HG03103 (cell line): ENCODE measurements at regions not wholly inside any gene's neighbourhood (a gene's known extent, or its start where the extent isn't known, plus 50 kb on each side); places are given as distances from the start of the nearest gene placed in this dataset.

Experiments
- ATAC-seq: cut with Tn5 transposase; IDR thresholded peaks from one replicate; pipeline ENCODE4 v1.9.1; 2021; ENCODE audit warnings: low read depth; ENCODE audit not compliant: unreplicated experiment

DNA sequence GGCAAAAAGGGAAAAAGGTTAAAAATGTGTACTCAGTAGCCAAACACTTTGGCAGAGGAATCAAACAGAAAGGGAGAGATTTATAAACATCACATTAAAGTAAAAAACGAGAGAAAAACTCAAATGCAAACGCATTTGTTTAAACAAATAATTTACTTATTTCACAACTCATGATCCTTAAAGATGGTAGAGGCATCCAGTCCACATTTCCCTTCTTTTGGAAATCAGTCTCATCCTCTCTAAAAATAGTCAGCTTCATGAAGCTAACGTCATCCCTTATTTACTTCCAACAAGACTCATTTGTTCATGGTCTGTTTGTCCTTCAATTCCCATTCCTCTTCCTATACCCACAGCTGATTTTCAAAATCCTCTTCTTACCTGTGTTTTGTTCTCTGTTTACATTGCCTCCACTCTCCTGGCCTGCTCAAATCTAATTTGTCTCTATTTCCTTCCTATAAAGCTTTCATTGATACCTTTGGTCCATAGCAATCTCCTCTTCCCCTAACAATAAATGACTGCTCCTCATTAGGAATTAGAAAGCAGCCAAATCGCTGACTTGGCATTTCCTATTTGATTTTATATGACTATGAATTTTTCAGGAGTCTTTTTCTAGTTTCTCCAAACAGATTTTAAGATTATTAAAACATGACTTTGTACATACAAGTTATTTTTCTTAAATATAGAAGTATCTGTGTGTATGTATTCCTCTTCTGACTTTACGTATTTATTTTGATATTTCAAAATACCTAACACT, 805.3 kb downstream of the TLE1 start:
- no peak for ATAC-seq

DNA sequence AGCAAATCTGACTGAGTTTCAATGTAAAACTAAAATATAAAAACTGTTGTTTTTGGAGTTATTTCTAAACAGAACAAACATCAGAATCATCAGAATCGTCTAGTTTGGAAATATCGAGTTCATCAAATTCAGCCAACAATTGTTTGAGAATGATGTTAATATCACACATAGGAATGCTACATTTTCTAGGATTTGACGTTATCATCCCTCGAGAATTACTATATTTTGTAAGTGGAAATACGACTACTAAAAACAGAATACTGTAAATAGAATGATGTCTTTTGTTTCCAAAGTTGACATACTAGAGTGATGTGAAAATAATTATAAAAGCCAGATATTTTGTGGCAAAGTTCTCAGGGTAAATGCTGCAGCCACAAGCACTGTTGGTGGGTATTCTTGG, 805.9 kb downstream of the TLE1 start:
- no peak for ATAC-seq

DNA sequence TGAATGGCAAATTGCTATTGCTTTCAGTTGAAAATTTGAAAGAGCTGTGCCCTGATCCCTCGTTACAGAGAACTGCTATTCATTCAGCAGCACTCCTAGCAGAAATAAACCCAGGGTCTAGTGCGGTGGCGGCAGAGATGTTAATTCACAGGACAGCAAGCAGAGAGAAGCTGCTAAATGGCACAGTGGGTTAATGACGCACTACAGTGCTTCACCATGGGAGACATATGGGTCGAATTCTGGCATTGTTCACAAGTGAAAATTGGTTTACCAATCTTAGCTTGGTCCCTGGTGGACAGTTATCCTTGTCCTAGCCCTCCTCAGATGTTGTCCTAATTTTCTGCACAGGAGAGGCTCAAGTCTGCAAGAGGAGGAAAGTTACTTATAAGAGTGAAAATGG, 807.4 kb downstream of the TLE1 start:
- no peak for ATAC-seq

DNA sequence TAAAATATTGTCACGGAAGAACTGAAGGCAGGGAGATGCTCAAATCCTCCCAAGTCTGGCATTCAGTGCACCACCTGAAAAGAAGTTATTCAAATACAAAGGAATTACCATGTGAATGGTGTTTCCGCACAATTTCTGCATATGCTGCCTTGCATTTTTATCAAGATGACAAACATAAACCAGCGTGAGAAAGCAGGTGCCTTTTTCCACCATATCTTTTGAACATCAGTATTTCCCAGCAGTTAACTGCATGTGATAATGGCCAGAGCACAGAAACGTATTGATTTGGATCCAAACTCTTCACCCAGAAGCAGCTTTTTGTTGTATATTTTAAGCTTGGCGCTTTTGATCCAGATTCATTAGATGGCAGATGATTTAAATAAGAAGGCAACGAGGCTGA, 808.0 kb downstream of the TLE1 start:
- no peak for ATAC-seq

DNA sequence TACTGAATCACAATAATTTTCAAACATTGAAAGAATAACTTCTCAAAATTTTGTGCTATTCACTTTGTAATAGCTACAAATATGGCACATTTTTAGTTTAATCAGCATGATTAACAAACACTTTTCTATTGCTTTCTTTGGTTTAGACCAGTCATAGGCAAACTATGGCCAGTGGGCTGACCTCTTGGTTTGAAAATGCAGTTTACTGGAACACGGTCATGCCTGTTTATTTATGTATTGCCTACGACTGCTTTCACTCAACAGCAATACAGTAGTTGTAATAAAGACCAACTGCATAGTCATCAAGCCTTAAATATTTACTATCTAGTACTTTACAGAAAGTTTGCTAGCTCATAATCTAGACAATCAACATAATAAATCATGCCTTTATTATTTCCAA, 810.8 kb downstream of the TLE1 start:
- ATAC-seq = no peak

DNA sequence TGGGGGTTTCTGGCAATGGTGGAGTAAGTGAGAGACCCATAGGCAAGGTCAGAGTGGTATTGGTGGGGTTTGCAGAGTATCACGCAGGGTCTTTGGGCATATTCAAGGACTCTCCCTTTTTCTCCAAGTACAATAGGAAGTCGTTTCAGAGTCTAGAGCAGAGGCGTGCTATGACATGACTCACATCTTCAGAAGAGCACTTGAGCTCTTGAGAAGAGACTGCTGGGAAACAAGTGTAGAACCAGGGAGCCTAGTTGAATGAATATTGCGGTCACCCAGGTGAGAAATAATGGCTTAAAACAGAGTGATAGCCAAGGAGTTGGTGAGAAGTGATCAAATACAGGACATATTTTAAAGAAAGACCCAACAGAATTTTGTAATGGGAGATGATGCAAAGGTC, 813.4 kb downstream of the TLE1 start:
- ATAC-seq = no peak

DNA sequence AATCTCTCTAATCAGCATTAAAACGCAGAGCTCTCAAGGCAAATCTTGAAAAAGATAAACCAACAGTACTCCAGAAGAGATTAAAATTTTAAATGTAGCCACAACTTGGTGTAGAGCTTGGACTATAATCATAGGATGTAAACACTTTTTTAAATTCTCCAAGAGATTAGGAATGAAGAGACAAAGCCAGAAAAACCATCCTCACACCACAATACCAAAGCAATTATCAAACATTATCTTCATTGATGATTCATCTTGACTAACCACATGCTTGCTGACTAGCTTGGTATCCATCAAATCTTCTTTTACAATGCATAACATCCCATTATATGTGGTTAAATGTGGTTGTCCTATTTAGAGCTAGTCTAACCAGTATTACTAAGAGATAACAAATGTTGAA, 815.1 kb downstream of the TLE1 start:
- ATAC-seq = no peak

DNA sequence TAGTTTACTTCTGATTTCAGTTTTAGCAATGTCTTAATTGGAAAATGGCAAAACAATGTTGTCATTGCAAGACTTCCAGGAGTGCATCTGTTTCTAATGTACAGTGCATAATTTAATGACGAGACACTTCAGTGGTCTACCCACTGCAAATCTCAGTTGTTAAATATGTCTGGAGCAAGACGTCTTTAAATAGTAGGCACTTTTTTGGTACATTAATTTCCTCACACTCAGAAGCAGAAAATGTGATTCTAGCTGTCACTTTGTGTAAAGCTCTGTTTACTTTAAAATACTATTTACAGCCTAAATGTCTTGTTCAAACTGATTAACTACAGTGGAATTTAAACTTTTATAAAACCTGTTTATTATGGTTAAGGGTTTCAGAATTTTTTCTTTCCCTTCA, 815.5 kb downstream of the TLE1 start:
- ATAC-seq = no peak

DNA sequence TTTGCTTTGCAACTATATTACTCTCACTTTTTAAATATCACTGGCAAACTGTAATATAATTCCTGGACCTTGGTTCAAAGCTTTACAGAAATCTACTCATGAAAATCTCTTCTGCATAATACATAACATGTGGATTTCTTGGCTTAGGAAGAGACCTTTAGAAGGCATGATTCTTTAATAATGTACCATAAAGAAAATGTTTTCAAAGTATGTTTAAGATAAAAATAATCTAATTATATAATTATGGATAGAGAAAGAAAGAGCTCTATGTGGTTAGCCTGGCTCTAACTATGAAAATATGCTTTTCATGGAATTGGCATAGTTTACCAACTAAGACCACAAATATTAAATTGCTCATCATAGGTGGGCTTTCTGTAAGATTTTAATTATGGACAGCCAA, 817.8 kb downstream of the TLE1 start:
- no peak for ATAC-seq

DNA sequence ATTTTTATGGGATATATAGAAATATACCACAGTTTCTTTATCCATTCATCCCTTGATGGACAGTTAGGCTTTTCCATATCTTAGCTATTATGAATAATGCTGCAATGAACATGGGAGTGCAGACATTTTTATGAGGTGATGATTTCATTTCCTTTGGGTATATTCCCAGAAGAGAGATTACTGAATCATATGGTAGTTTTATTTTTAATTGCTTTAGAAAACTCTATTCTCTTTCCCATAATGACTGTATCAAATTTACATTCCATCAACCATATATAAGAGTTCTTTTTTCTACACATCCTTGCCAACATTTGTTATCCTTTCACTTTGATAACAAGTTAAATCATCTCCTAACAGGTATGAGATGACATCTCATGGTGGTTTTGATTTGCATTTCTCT, 821.6 kb downstream of the TLE1 start:
- no peak for ATAC-seq

DNA sequence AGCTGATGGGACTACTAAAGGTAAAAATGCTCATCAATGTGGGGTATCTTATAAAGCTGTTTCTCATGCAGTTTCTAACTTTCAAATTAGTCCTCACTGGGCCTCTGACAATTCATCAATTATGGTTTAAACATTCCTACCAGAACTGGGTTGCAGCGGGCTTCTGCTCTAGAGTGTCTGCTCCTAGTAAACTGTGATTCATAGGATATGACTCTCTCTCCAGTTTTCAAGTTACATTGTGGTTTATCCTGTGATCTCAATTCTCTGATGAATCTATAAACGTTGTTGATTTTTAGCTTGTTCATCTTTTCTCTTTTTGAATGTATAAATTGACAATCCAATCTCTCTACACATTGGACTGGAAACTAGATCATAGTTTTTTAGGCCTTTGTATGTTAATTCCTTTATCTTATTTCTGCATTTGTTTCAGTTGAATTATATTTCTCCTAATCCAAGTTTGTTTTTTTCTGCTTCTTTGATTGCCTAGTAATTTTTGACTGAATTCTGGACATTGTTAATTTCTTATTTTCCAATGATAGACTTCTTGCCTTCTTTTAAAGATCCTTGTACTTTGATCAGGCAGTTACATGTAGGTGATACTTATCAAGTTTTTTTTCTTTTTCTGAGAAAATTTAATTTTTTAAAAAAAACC, 822.6 kb downstream of the TLE1 start:
- ATAC-seq = no peak

DNA sequence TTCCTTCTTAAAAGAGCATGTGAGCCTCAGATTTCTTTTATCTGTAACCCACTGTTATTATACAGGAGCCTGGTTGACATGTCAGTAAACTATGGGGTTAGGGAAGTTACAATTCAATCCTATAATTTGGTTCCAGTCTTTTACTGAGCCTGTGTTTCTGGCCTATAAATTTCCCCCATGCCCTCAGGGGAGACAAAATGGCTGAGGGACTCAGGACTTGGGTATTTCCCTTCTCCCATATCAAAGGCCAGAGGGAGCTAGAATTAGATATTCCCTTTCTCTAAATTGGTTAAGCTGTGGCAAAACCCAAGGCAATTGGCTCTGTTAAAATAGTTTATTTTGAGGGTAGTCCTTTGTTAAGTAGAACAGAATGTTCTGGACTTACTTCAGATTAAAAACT, 823.2 kb downstream of the TLE1 start:
- no peak for ATAC-seq

DNA sequence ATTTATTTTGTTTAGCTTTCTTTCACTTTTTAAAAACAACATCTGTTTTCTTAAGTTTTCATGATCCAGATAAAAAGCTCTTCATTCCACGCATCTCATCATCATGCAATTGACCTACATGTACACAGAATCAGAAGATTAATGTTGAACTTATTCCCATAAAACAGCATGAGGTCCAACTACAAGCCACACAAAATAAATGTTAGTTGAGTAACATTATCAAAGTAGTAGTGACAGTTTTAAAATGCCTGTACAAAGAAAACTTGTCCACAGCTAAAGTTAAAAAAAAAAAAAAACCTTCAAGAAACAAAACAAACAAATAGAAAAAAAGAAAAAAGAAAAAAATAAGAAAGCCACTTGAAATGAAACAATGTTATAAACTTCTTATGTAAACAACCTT, 846.3 kb downstream of the TLE1 start:
- ATAC-seq = no peak

DNA sequence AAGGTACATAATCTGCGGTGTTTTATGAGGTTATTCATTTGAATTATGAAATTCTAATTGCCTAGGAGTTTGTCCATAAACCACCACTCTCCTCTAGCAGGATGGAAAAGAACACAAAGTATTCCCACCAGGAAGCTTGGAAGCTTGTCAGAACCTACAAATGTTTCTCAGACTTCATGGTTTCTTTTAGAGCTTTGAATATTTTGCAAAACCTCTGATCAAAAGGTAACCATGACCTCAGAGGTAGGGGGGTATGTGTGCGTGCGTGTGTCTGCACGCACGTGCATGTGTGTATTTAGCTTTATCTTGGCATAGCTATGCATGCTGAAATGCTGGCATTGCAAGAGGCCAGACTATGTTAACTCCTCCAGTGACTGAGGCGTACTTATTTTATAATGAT, 847.0 kb downstream of the TLE1 start:
- ATAC-seq = no peak

DNA sequence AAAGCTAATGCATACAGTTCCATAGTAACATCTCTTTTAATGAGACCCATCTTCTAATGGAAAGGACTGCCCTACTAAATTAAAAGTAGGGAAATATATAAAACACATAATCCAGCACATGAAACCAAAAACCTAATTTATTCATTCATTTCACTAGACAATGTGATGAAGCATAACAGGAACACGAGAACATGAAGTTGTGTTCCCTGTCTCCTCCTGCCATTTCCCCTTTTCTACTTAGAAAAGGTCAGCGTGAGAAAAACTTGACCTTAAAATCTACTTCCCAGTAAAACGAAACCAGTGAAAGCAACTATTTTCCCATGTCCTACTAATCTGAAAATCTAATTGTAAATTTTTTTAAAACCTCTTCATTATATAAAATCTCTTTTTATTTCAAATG, 847.5 kb downstream of the TLE1 start:
- no peak for ATAC-seq

DNA sequence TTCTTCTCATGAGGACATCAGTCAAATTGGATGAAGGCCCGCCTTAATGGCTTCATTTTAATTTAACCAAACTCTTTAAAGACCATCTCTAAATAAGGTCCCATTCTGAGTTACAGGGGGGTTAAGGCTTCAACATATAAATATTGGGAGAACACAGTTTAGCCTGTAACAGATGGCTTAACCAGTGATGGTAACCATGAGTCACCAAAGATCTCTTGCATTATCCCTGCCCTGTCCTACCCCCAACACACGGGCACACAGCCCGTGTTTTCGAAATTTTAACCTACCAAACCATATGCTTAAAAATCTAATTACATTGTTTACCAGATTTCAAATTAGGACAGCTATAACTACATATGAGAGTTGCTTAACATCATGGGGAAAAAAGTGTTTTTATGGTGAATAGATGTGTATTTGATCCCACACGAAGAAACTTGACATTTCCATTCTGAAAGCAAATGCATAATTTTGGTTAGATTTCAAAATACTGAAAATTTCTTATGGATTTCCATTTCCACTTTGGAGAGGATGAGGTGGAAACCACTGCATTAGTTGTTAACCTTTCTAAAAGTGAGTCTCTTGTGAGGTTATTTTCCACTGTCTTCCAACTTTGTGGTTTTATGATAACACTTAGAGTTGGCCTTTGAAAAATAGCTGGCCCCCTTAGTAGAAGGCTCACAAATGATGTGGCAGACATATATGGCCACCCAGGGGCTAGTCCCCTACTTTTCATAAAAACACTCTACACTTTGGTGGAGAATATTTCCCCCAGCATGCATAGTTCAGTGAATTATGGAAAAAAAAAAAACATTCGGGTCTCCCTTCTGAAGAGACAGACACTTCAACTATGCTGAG, 849.3 kb downstream of the TLE1 start:
- no peak for ATAC-seq

DNA sequence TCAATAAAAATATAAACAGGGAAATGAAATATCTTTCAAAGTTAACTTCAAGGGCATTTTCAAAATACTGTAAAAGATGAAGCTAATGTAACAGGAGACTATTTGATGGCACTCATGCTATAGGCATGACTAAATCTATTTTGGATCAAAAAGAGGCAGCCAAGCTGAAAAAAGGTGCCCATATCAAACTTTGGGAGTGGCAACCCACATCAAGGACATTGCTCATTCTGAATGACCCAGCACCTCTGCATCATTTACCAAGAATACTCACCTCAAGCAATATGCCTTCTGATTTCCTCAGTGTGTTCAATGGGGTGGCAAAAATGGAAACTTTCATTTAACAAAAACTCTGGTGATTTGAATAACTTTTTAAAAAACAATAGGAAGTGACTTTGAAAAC, 853.3 kb downstream of the TLE1 start:
- ATAC-seq = no peak

DNA sequence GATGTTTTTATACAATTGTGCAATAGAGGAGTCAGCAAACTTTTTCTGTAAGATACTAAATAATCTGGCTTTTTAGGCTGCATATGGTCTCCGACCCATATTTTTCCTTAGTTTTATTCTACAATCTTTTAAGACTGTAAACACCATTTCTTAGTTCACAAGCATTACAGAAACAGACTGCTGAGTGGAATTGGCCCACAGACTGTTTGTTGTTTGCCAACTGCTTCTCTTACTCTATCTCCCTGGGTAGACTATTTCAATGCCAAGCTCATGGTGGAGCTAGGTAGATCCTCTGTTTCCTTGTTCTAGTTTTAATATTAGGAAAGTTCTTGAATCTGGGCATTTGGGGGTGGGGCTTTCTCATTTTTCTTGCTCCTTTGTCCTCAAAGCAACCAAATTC, 857.6 kb downstream of the TLE1 start:
- no peak for ATAC-seq

DNA sequence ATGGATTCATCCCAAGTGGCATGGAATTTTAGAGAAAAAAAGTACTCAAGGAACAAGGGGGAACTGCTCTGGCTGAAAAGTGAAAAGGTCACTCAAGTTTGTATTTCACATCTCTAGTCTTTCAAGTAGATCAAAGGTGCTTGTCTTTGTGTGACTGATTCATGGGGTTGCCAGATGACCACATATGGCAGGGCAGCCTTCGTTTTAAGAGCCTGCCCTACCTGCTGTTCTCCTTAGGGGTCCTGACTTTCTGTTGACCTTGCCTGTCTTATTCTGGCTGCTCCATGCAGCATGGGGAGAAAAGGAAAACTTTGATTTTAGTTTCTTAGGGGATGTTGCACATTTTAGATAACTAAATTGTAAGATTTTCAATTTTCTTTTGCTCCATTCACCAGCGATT, 877.7 kb downstream of the TLE1 start:
- ATAC-seq = no peak

DNA sequence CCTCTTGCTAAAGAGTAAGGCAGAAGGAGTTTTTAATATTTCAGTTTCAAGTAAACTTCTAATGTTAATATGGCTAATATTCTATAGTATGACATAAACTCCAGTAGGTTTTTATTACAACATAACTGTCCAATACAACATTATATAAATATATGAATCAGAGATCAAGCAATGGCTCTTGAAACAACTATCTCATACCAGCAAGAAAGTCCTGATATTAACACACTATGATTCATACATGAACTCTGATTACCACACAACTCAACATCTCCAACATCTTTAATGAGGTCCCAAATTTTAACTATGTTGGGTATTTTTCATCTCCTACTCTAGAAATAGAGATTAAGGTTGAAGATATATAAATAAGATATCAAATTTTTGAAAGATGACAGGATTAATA, 878.3 kb downstream of the TLE1 start:
- ATAC-seq = no peak

DNA sequence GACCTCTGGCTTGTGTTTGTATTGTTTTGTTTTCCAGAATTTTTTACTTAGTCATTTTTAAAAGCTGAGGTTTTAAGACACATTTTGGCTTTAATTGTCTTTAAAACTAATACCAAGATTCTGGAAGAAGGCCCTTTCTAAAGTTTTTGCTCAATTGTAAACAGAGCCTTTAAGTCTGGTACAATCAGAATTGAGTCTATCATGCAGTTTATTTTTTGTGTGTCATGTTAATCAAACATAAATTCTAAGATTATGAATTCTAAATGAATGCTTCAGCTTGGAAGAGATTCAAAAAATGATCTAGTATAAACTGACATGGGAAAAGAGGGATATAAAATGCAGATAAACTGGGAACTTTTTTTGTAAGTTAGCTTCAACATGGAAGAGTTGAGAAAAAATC, 882.7 kb downstream of the TLE1 start:
- no peak for ATAC-seq

DNA sequence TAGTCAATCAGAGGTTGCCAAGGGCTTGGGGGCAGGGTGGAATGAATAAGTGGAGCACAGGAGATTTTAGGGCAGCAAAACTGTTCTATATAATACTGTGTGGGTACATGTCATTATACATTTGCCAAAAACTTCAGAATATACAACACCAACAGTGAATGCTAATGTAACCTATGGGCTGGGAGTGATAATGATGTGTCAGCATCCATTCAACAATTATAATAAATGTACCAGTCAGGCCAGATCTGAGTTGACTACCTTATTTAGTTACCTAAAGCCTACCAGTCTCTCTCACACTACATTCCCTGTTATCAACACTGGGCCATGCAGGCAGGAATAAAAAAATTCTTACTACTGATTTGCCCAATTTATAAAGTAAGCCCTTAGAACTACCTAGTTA, 884.5 kb downstream of the TLE1 start:
- ATAC-seq = no peak
